ENCODE measurements at regions not wholly inside any gene's neighbourhood (a gene's known extent, or its start where the extent isn't known, plus 50 kb on each side); places are given as distances from the start of the nearest gene placed in this dataset.

- DNase-seq, result no peak
Measured at GRCh38 chr5:18972177-18972576, 1015.8 kb downstream of the CDH18 start.

GRCh38 chr5:18975624-18976023 lies 1012.4 kb downstream of the CDH18 start:
- no peak for DNase-seq

GRCh38 chr5:18977880-18978279 lies 1010.1 kb downstream of the CDH18 start:
- DNase-seq, result no peak

DNA sequence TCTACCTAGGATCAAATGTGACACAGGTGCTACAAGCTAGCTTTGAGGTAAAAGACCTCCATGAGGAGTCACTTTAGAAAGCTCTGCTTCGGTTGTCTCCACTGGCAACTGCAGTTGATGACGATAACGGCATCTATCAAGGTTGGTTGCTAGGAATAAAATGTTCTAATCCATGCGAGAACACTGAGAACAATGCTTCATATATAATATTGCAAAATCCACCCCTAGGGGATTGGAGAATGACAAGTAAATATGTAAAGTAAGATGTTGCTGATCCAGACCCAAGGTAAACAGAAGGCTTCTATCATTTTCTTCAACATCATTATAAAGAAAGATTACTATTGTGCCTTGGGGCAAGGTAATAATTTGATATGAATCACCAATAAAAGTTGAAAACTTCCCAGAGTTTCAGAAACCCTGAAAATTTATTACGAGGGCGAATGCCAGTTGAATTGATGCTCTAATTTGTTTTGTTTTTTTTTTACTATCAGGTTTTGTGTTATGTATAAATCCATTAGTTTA lies 1003.4 kb downstream of the CDH18 start:
- no peak for DNase-seq

DNA sequence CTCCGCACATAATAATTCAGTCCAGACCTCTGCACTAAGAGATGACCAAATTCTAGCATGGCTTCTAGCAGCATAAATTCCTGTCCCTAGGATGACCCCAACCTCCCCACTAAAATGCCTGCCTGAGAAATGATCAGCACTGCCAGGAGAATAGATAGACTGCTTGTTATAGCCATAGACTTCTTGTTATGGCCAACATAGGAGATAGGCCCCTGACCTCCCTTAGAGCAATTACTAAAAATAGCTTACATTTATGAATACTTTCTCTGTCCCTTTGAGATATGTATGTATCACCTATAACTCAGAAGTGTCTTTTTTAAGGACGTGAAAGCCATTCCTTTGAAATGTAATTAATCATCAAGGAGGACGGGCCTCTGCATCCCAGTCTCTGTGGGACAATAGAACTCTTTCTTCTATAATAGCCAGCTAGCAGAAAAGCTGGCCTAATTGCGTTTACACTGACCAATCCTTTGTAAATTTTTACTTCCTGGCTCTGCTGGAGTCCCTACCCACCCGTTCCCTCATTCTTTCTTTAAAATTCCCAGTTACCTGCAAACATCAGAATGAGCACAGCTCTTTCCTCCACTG lies 1002.7 kb downstream of the CDH18 start:
- DNase-seq, result no peak

GRCh38 chr5:18987101-18987500 lies 1000.9 kb downstream of the CDH18 start:
- DNase-seq, result no peak

DNA sequence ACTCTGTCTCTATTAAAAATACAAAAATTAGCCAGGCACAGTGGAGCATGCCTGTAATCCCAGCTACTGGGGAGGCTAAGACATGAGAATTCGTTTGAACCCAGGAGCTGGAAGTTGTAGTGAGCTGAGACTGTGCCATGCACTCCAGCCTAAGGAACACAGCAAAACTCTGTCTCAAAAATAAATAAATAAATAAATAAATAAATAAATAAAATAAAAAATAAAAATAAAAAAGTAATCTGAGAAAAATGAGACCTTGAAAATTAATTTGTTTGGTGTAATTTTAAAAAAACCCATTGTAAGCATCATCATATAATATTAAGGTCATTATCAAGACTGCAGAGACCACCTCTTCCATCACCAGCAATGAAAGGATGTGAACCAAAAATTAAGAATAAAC lies 997.1 kb downstream of the CDH18 start:
- DNase-seq, result no peak

DNA sequence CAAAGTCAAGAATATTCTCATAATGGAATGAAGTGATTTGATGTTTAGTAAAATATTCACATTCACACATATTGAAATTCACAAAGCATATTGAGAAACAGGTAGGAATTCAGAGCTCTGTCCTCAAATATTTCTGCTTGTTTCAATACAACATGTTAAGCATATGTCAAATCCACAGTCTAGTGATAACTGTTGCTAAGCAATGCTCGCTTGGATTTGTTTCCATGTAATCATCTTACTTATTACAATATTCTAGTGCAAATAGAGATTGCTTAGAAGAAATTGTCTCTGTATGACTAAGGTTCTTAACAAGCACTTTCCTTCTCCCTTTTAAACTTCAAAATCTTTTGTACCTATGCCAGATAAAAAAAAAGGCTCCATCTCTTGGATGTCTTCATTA lies 995.7 kb downstream of the CDH18 start:
- DNase-seq, result no peak

- DNase-seq, result no peak
Measured at GRCh38 chr5:18999478-18999877, 988.5 kb downstream of the CDH18 start.

GRCh38 chr5:19001054-19001453 lies 986.9 kb downstream of the CDH18 start:
- DNase-seq, result no peak

GRCh38 chr5:19001539-19001938 lies 986.5 kb downstream of the CDH18 start:
- no peak for DNase-seq

- no peak for DNase-seq
Measured at GRCh38 chr5:19002111-19002510, 985.9 kb downstream of the CDH18 start.

GRCh38 chr5:19018822-19019221 lies 969.2 kb downstream of the CDH18 start:
- DNase-seq, result no peak

DNA sequence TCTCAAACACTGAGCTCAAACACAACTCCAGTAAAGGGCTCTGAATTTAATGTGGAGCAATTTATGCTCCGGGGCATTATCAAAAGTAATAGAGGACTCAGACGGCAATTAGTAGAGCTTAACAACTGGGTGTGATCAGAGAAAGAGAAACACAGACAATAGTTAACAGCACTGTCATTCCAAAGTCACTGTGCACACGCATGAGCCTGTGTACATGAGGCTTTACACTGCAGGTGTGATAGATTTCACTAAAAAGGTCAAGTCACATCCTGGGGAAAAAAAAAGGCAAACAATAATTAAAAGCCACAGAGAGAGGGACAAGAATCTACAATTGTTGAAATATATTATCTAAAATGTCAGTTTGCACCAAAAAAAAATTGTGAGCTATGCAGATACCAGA lies 956.5 kb downstream of the CDH18 start:
- DNase-seq, result no peak

DNA sequence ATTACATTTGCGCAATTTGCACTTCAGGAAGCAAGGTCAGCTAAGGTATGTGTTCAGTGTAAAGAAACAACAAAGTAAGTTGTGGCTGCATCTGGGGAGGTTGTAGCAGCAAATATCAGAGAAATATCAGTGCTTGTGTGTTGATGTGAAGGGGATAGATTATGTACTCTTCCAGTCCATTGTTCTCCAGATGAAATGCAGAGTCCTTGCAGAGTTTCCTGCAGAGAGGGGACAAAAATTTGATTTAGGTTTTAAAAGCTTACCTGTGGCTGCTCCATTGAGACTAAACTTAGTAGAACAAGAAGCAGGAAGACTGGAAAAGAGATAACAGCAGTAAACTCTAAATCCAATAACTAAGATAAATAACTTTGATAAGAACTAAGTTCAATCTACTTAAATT lies 952.2 kb downstream of the CDH18 start:
- no peak for DNase-seq

GRCh38 chr5:19042106-19042505 lies 945.9 kb downstream of the CDH18 start:
- DNase-seq, result no peak

DNA sequence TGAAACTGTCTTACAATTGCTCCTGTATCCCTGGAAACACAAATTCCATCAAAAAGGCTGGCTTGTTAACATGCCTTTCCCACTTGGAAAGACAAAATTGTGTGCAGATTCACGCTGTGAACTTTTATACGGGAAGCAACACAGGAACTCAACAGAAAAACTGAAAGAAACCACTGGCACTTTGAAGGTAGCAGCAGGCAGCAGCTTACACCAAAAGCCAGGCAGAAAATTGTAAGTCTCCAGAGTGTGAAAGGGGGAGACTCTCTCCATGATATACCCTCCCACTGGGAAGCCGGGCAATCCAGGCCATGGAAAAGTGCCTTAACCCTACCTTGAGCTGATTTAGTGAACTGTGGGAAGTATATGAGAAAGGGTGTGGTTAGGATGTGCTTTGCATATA lies 943.7 kb downstream of the CDH18 start:
- no peak for DNase-seq

DNA sequence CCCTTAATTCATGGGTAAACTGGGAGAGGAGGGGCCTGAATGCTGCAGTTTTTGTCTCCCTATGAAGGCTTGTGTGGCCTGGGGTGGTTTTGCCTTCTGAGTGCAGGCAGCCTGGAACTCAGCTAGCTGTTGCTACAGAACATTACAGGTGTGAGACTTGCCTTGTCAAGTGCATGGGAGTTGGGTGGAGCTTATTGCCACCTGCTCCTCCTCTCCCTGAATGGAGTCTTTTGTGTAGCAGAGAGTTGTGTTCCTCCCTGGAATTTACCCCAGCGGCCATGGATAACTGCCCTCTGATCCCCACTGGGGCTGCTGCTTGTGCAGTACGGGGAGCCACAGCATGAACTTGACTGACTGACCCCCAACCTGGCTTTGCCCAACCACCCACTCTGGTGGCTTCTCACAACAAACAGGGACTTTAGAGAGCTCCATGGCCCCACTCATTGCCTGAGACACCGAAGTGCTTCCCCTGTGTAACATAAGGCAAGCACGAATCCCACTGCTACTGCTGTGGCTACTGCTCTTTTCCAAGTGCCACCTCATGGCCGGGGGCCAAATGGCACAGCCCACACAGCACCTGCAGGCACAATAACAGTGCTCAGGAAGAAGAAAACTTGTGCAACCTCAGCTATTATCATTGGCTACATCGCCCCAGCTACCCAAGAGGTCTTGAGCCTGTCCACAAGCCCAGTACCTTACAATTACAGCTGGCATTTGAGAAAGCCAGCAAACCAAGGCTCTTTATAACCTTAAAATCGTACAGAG lies 942.9 kb downstream of the CDH18 start:
- no peak for DNase-seq

- no peak for DNase-seq
Measured at GRCh38 chr5:19047277-19047676, 940.7 kb downstream of the CDH18 start.

DNA sequence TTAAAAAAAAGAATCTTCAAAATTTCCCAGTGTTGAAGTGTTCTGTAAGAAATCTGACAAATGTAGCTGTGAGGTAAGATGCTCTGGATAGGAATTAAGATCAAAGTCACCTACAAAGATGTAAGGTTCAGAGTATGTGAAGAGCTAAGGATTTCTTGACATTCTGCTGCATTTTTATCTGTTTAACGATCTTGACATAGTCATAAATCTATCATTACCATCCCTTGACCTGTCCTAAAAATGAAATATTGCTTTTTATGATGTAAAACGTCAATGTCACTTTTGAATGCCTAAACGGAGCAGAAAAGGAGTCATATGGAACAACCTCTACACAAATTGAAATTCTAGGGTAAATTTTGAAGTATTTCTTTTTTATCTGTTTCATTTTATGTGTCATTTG lies 939.3 kb downstream of the CDH18 start:
- DNase-seq, result no peak

- DNase-seq, result no peak
Measured at GRCh38 chr5:19058216-19058615, 929.8 kb downstream of the CDH18 start.

- no peak for DNase-seq
Measured at GRCh38 chr5:19064094-19064493, 923.9 kb downstream of the CDH18 start.

DNA sequence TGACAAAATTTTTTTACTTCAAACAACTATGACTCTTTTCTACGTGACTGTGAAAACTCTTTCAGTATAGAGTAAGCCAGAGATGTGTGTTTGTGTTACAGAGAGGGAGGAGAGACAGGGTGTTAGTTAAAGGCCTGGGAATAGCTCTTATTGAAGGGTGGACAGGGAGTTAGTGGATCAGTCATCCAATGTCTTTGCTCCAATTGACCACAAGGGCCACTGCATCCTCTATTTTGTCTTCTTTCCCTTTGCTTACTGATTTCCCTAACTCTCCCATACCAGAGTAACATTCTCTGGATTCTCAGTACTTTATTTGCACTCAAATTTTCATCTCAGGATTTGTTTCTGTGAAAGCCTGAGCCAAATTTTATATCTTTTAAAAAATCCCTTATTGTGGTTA lies 920.3 kb downstream of the CDH18 start:
- no peak for DNase-seq

- no peak for DNase-seq
Measured at GRCh38 chr5:19098434-19098833, 889.6 kb downstream of the CDH18 start.
